Stimulated activated CD4-positive, alpha-beta T cell treated with anti-CD3 and anti-CD28 coated beads, Interleukin-12 subunit alpha, Interleukin-12 subunit beta, amount 100 ng/mL, for 48 hours (primary cell): ENCODE measurements at regions not wholly inside any gene's neighbourhood (a gene's known extent, or its start where the extent isn't known, plus 50 kb on each side); places are given as distances from the start of the nearest gene placed in this dataset.
"Not testable (repeated sequence)": the region's sequence is repeated elsewhere in the genome, so short reads cannot be mapped to it uniquely, and the experiment has no call there.

Experiments used
- DNase-seq, 3 donors: peaks; one replicate each; pipeline ENCODE4 v3.0.0-alpha.2; 2020; ENCODE audit warnings: low read depth in 2 of 3, low spot score in 1 of 3

DNA sequence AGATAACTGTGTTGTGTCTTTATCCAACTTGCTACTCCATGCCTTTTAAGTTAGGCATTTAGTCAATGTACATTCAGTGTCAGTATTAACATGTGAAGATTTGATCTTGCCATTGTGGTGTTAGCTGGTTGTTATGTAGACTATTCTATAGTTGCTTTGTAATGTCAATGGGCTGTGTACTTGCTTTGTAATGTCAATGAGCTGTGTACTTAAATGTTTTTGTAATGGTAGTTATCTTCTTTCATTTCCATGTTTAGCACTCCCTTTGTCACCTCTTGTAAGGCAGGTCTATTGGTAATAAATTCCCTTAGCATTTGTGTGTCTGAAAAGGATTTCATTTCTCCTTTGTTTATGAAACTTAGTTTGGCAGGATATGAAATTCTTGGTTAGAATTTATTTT lies 53.4 kb downstream of the MC4R start:
- DNase-seq, result no peak

DNA sequence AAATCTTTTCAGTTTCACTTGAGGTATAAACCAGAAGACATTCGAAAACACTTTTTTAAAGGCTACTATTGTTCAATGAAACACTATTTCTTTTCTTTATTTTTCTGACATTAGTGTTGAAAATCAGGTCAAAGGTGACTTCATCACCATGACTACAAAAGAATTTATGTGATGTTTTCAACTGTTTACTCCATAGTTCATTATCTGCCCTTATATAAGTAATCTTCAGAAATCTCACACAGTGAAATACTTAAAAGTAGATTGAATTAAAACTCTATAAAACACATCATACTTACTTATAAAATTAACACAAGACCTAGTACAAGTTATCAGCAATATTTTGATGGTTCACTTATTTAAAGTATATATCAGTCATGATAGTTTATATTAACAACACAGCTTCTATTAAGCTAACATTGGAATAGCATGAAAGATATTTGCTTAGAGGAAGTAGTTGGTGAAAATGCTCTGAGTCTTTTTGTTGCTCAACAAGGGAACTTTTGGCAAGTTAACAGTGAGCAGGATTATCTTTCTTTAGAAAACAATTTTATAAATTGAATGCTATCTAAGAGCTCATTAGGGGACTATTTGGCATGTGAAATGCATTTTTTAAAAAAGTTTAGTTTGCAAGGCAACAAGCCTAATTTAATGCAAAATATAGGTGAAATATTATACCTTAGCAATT lies 60.8 kb downstream of the MC4R start:
- no peak for DNase-seq

DNA sequence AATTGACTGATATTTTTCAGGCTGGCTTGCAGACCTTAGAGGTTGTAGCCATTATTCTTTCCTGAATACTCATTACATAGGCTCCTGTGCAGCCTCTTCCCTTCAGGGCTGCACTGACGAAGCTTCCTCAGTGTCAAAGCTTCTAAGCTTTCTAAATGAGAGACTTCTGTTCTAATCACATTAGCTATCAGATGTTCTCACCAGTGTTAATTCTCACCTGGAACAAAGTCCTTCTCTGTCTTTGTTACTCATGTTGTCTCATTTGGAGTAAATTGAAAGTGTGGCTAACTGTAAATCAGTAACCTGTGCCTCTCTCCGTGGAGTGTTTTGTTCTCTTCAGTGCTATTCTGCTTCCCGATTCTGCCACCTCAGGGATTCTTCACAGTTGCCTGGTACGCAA lies 76.9 kb downstream of the MC4R start:
- no peak for DNase-seq

DNA sequence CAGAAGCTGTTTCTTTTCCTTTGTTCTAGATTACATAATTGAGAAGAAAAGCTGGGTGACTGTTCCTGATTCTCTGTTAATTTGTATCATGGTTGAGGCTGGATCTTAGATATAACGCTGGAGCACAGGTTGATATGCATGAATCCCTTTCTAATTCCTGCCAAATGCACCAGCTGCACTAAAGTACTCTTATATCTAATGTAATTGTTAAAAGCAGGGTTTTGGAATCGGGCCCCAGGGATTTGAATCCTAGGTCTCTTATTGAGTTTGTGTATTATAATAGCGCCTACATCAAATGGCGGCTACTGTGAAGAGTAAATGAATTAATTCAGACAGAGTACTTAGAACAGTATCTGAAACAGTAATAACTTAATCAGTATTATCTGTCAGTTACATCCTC lies 80.4 kb downstream of the MC4R start:
- no peak for DNase-seq

DNA sequence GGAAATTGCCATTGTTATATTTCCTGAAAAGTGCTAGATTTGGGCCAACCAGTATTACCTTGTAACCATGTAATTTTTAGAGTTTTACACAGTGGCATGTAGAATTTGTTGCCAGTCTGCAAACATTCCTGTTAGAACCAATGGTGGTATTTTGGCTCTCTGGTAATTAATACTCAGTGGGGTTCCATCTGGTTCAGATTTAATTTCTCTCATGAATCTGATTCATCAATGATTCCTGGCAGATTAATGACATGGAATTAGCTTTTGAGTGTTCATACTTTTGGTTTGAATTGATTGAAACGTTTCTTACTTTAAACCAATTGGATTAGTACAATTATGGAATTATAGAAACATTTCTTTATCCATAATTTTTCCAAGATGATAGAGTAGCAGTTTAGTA lies 93.2 kb downstream of the MC4R start:
- DNase-seq, result no peak

DNA sequence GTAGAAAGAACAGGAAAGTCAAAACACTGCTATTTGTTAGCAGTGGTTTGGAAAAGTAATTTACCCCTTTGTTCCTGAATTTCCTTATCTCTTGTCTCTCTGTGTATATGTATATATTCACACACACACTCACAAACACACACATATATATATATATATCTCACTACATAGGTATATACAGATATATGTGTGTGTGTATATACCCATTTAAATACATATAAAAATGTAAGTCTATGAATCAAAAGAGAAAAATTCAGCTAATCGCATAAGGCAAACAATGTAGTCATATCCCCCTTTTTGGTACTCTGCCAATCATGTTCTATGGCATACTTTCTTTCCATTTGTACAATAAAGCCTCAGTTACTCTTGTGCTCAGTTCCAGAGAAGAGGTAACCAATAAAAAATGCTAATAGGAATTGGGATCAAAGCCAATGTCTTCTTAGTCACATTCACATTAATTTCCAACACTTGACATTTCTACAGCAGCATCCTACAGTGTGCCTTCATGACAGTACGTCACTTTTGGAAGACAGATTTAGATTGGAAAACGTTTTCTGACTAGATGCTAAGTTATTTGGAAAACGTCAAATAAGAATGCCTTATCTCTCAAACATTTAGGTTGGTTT lies 94.6 kb downstream of the MC4R start:
- DNase-seq, result no peak

DNA sequence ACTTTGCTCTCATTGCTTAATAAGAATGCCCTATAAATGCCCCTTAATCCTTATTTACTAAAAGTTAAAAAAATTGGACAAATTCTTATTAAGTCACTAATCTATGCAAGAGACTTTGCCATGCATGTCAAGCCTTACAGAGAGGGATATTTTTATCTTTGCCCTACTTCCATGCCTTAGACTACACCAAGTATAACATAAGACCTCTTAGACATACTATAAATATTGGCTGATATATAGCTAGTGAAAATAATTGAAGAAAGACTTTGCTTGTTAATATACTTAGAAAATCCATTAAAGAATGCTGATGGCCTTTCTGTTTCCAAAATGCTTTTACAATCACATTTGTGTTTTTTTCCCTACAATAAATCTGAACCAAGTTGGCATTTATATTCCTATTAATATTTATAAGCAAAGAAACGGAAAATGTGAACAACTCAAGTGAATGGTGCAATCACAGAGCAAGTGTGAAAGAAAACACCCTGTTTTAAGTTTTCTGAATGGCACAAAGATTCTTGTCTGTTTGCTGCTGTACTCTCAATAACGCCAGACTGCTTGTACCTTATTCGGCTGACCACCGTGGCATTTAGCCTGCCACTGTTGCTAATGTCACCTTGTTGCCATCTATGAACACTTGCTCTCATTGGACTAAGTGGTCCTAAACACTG lies 105.0 kb downstream of the MC4R start:
- DNase-seq, result no peak

DNA sequence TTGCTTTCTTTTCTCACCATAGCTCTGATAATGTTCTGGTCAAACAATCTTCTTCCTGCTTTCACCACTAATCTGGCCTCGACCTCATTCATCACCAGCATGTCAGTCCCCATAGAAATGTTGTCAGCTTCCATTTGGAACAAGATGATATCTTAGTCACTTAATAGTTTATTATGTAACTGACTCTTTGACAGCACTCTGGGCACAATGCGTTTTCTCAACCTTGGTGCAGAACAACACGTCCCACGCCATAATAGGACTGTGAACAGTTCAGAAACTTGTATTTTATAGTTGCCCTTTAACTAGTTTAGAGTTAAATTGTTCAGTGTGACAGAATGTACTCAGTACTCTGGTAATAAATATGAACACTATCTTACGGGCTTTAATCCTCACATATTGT lies 106.0 kb downstream of the MC4R start:
- no peak for DNase-seq

DNA sequence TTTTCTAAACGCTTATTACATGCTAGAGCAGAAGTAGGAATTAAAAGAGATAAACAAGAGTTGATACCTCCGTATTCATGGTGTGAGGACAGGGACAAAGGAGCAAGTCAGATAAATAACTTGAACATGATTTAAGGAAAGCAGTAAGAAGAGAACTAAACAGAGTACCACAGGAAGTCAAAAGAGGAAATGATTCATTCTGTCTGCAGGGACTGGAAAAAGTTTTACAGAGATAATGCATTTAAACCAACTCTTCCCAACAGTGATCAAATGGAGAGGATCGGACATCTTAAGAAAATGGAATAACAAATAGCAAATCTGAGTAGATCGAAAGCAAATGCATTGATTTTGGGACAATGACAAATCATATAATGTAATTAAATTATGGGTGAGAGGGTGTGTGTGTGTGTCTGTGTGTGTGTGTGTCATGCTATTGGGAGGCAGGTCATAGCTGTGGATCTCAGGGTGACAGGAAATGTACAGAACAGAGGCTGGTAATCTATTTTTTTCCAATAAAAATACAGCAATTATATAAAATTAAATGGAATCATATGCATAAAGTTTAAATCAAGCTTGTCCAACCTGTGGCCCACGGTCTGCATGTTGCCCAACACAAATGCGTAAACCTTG lies 113.4 kb downstream of the MC4R start:
- no peak for DNase-seq

DNA sequence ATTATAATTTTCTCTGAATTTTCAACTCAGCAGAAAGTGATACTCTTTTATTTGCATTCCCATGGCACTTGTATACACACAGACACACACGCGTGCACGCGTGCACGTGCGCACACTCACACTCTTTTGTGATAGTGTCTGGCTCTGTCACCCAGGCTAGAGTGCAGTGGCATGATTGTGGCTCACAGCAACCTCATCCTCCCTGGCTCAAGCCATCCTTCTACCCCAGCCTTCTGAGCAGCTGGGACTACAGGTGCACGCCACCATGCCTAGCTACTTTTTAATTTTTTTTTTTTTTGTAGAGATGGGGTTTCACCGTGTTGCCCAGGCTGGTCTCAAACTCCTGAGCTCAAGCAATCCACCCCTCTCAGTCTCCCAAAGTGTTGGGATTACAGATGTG lies 123.2 kb downstream of the MC4R start:
- no peak for DNase-seq

DNA sequence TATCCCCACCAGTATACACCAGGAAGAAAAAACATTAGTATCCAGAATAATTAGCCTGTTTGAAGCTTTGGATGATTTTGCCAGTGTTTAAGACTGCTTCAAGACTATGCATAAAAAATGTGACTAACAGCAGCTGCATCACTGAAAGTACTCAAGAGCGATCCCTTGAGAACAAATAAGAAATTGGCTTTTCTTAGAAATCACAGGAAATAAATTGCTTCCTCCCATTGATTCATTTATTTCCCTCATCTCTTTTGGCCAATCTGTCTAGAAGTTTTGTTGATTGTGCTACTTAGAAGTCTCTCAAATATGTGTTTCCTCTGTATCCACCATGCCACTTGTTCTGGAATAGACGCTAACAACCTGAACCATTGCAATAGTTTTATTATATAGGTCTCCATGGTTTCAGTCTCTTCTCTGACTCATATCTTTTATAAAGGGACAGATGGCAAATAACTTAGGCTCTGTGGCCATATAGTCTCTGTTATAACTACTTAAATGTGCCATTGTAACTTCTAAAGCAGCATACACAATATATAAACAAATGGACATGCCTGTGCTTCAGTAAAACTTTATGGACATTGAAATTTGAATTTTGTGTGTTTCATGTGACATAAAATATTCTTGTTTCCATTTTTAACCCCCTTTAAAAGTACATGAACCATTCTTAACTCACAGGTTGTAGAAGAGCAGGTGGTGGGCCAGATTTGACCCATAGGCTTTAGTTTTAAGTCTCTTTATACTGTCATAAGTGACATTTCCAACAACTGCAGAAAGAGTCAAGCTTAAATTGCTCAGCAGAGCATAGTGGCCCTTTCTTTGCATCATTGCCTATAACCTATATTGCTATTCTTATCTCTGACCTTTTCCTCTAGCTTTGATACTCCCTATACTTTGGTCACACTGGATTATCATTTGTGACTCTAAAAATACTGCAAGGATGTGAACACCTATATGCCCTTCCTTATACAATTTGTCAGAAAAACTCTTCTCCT lies 123.9 kb downstream of the MC4R start:
- no peak for DNase-seq

DNA sequence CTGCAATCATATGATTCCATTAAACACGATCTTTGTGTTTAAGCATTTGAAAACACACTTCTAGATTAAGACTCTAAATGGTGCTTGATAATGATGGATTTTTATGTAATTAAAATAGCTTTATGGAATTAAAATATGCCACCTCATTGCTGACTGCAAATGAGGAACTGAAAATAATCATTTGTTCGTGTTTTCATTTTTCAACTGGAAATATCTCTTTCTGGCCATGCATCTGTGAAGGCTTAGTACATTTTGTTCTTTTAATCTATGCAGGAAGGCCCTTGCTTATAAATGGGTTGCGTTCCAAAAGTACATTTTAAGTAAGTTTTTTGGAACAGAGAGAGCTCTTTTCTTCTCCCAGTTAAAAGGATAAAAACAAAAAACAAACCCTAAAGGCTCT lies 125.5 kb downstream of the MC4R start:
- no peak for DNase-seq

DNA sequence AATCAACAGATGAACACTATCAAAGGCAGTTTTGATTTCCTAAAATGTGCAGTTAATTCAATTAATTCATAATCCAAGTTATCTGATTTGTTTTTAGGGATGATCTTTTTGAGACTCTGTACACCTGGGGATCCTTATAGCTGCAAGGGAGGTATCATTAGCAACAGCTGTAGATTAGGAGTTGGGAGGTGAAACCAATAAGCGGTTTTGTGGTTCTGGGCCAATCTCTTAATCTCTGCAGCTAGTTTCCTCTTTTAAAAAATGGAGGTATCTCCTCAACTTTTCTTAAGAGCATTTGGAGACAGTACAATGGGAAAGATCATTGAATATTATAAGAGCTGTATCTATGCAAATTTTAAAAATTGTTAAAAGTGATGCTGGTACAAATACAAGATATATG lies 126.0 kb downstream of the MC4R start:
- DNase-seq, result no peak

DNA sequence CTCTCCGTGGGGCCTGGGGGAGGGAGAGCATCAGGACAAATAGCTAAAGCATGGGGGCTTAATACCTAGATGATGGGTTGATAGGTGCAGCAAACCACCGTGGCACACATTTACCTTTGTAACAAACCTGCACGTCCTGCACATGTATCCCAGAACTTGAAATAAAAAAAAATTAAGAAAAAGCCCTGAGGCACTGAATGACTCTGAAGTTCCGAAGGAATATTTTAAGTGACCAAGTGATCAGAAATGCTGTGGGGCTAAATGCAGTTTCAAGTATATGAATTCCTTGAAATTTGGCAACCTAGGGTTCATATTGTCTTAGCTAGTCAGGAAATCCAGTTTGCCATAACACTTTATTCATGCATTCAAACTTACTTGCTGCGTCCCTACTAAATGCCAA lies 127.5 kb downstream of the MC4R start:
- DNase-seq, result no peak

DNA sequence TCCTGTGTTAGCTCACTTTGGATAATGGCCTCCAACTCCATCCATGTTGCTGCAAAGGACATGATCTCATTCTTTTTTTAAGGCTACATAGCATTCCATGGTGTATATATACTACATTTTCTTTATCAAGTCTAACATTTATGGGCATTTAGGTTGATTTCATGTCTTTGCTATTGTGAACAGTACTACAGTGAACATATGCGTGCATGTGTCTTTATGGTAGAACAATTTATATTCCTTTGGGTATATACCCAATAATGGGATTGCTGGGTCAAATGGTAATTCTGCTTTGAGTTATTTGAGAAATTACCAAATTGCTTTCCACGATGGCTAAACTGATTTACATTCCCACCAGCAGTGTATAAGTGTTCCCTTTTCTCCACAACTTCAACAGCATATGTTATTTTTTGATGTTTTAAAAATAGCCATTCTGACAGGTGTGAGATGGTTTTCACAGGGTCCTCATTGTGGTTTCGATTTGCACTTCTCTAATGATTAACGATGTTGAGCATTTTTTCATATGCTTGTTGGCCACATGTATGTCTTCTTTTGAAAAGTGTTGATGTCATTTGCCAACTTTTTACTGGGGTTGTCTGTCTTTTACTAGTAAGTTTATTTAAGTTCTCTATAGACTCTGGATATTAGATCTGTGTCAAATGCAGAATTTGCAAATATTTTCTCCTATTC lies 133.4 kb downstream of the MC4R start:
- not testable (repeated sequence) for DNase-seq

DNA sequence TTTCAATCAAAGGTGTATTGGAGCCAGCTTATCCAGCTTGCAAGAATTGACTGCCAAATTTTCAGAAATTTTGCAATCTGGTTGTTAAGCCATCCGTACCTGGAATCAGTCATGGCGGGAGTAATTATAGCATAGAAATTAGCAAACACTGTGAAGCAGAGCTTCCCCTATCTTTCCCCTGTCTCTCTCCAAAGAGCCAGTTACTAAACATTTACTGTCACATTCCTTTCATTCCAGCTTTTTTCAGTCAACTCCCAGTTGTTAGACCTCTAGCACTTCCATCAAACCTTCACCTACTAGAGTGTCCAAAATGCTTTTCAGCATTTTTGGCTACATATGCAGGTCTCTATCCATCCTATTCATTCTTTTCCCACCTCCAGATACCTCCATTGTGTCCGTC lies 137.4 kb downstream of the MC4R start:
- DNase-seq, result no peak

DNA sequence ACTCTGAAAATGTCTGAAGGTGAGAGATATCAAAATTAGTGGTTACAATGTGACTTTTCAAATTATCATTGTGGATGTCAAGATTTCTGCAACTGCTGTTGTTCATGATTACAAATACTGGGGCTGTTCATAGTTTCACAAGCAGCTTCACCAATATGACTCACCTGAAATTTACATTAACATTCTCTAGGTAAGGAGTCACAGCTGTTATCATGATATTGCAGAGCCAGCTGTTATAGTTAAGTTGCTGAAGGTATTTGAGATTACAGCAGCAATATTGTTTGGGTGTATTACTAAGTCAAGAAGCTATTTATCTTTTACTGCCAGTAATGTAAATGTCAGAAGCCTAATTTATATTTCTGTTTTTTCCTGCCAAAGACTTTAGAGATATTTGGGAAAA lies 140.0 kb downstream of the MC4R start:
- DNase-seq, result no peak

DNA sequence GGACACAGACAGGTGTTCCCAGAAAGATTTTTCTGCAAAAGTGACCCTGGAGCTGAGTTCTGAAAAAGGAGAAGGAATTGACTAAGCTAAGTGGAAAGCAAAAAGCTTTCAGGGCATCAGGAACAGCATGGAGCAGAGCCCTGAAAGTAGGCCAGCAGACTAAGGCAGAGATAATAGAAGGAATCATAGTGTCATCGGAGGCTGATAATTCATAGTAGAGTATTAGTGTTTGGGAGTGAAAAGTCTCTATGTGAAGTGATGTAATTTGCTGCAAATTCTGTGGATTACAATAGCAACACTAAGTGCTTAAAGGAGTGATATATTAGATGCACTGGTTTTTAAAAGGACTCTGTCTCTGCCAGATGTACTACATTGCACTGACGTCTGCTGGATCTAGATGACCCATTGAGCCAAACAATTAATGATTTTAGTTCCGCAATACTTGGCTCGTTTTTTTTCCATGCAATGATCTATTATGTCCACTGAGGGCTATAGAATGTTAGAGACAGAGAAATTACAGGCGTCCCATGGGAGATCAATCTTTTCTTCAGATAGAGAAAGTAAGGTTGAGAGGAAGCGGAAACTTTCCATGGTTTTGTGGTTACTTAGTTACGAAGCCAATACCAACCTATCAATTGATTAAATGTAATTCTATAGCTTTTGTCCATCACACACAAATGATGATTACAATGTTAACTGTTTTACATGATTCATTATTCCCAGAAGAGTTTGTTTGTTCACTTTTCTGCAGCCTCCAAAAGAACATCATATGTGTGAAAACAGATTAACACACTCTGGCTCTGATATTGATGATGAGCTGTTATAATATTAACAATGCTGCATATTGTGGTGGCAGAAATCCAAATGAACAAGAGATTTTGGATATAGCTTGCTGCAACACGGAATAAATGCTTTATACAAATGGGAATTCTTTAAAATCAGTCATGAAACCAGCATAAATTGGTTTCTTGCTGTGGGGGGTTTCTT lies 143.7 kb downstream of the MC4R start:
- no peak for DNase-seq

DNA sequence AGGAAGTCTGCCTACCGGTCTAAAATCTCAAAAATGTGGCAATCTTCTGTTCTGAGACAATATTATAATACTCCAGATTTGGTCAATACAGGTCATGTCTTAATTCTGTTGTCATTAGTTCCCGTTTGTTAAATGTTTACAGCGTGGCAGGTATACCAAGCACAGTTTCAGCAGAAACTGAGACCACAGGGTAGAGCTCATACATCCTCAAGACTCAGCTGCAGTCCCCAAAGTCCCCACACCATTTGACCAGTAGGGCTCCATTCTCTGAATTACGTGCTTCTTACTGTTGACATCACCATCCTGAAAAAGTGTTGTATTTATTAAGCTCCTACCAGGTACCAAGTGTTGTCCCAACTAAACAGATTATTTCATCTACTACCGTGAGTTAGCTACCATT lies 157.1 kb downstream of the MC4R start:
- DNase-seq, result no peak
